Type B pancreatic cell (in vitro differentiated cells): ENCODE measurements at regions not wholly inside any gene's neighbourhood (a gene's known extent, or its start where the extent isn't known, plus 50 kb on each side); places are given as distances from the start of the nearest gene placed in this dataset.
"Not testable (repeated sequence)": the region's sequence is repeated elsewhere in the genome, so short reads cannot be mapped to it uniquely, and the experiment has no call there.

Experiments used
- DNase-seq: peaks from one replicate; pipeline ENCODE4 v3.0.0; 2021; ENCODE audit warnings: mixed read lengths; ENCODE audit not compliant: unreplicated experiment; ENCODE audit errors: extremely low spot score
- H3K27ac Mint-ChIP-seq: 2 replicates; pipeline ENCODE4 v1.8.0; 2021; ENCODE audit warnings: mild to moderate bottlenecking, mixed read lengths
- H3K27me3 Mint-ChIP-seq: 2 replicates; pipeline ENCODE4 v1.8.0; 2021; ENCODE audit warnings: mixed read lengths
- H3K36me3 Mint-ChIP-seq: 2 replicates; pipeline ENCODE4 v1.8.0; 2021; ENCODE audit warnings: mixed read lengths
- H3K4me1 Mint-ChIP-seq: one replicate; pipeline ENCODE4 v1.8.0; 2021; ENCODE audit warnings: mixed read lengths; ENCODE audit not compliant: unreplicated experiment
- H3K4me3 Mint-ChIP-seq: 2 replicates; pipeline ENCODE4 v1.8.0; 2021; ENCODE audit warnings: mild to moderate bottlenecking, mixed read lengths
- H3K9me3 Mint-ChIP-seq: 2 replicates; pipeline ENCODE4 v1.8.0; 2021; ENCODE audit warnings: mixed read lengths
- CTCF ChIP-seq: fragments of 200-600 bp; sonication (generic); conservative IDR thresholded peaks from 2 replicates; pipeline ENCODE4 v1.5.0; 2021; ENCODE audit warnings: antibody characterized with exemption, mild to moderate bottlenecking

GRCh38 chr16:60413969-60414368 lies 1622.3 kb downstream of the CDH8 start:
- no peak for TF ChIP-seq CTCF
- Mint-ChIP-seq H3K27me3 (no peaks in the 10 kb centered on the region), H3K4me3 (no peak overlapping the region), H3K27ac (no peak overlapping the region), H3K36me3 (no peaks in the 10 kb centered on the region), H3K9me3 (no peaks in the 10 kb centered on the region), H3K4me1 (no peaks in the 10 kb centered on the region)
- no peak for DNase-seq

- Mint-ChIP-seq H3K4me1 (no peaks in the 10 kb centered on the region), H3K36me3 (no peaks in the 10 kb centered on the region), H3K27me3 (no peaks in the 10 kb centered on the region), H3K27ac (no peak overlapping the region), H3K9me3 (no peaks in the 10 kb centered on the region), H3K4me3 (no peak overlapping the region)
- no peak for TF ChIP-seq CTCF
- DNase-seq, result no peak
Measured at GRCh38 chr16:60407606-60408005, 1628.6 kb downstream of the CDH8 start.

- Mint-ChIP-seq H3K4me3 (no peak overlapping the region), H3K27me3 (no peaks in the 10 kb centered on the region), H3K27ac (no peak overlapping the region), H3K9me3 (no peaks in the 10 kb centered on the region), H3K4me1 (no peaks in the 10 kb centered on the region), H3K36me3 (no peaks in the 10 kb centered on the region)
- DNase-seq, result no peak
- TF ChIP-seq CTCF, result no peak
Measured at GRCh38 chr16:60407034-60407433, 1629.2 kb downstream of the CDH8 start.

- Mint-ChIP-seq H3K4me3 (no peak overlapping the region), H3K27ac (no peak overlapping the region), H3K27me3 (no peaks in the 10 kb centered on the region), H3K4me1 (no peaks in the 10 kb centered on the region), H3K9me3 (no peaks in the 10 kb centered on the region), H3K36me3 (no peaks in the 10 kb centered on the region)
- TF ChIP-seq CTCF, result no peak
- no peak for DNase-seq
Measured at GRCh38 chr16:60405286-60405685, 1631.0 kb downstream of the CDH8 start.

GRCh38 chr16:60404401-60404800 lies 1631.8 kb downstream of the CDH8 start:
- Mint-ChIP-seq H3K4me3 (no peak overlapping the region), H3K9me3 (no peaks in the 10 kb centered on the region), H3K27ac (no peak overlapping the region), H3K27me3 (no peaks in the 10 kb centered on the region), H3K36me3 (no peaks in the 10 kb centered on the region), H3K4me1 (no peaks in the 10 kb centered on the region)
- no peak for TF ChIP-seq CTCF
- no peak for DNase-seq

GRCh38 chr16:60402941-60403340 lies 1633.3 kb downstream of the CDH8 start:
- not testable (repeated sequence) for DNase-seq, H3K9me3 Mint-ChIP-seq, H3K27ac Mint-ChIP-seq, H3K27me3 Mint-ChIP-seq, H3K36me3 Mint-ChIP-seq, H3K4me1 Mint-ChIP-seq, H3K4me3 Mint-ChIP-seq
